HG02588 (cell line): ENCODE measurements at regions not wholly inside any gene's neighbourhood (a gene's known extent, or its start where the extent isn't known, plus 50 kb on each side); places are given as distances from the start of the nearest gene placed in this dataset.

Experiments
- ATAC-seq: cut with Tn5 transposase; IDR thresholded peaks from one replicate; pipeline ENCODE4 v1.9.1; 2021; ENCODE audit warnings: mild to moderate bottlenecking, moderate library complexity; ENCODE audit not compliant: unreplicated experiment

GRCh38 chr10:23869548-23869947, 339.4 kb upstream of the KIAA1217 start:
- no peak for ATAC-seq

- no peak for ATAC-seq
These were observed 338.9 kb upstream of the KIAA1217 start for GRCh38 chr10:23869996-23870395.

- ATAC-seq: no peak
These were observed 338.0 kb upstream of the KIAA1217 start for GRCh38 chr10:23870651-23871610.

- ATAC-seq: no peak
These were observed 336.6 kb upstream of the KIAA1217 start for GRCh38 chr10:23872290-23872689.

GRCh38 chr10:23877791-23878320, 331.1 kb upstream of the KIAA1217 start:
- ATAC-seq: no peak

GRCh38 chr10:23884670-23885069, 324.3 kb upstream of the KIAA1217 start:
- ATAC-seq: no peak

GRCh38 chr10:23885853-23886252, 323.1 kb upstream of the KIAA1217 start:
- ATAC-seq: no peak

- no peak for ATAC-seq
These were observed 322.6 kb upstream of the KIAA1217 start for GRCh38 chr10:23886355-23886754.

GRCh38 chr10:23891301-23891700, 317.6 kb upstream of the KIAA1217 start:
- no peak for ATAC-seq

- no peak for ATAC-seq
These were observed 316.6 kb upstream of the KIAA1217 start for GRCh38 chr10:23892296-23892695.

- ATAC-seq: no peak
These were observed 311.7 kb upstream of the KIAA1217 start for GRCh38 chr10:23897267-23897666.

- no peak for ATAC-seq
These were observed 311.1 kb upstream of the KIAA1217 start for GRCh38 chr10:23897861-23898260.

- ATAC-seq: no peak
These were observed 309.8 kb upstream of the KIAA1217 start for GRCh38 chr10:23899166-23899565.

- ATAC-seq: no peak
These were observed 298.6 kb upstream of the KIAA1217 start for GRCh38 chr10:23910291-23910690.

- no peak for ATAC-seq
These were observed 296.0 kb upstream of the KIAA1217 start for GRCh38 chr10:23912884-23913404.

GRCh38 chr10:23914641-23915040, 294.3 kb upstream of the KIAA1217 start:
- ATAC-seq: no peak

- no peak for ATAC-seq
These were observed 291.6 kb upstream of the KIAA1217 start for GRCh38 chr10:23917251-23917840.

- no peak for ATAC-seq
These were observed 290.7 kb upstream of the KIAA1217 start for GRCh38 chr10:23918090-23918723.

GRCh38 chr10:23918839-23919238, 290.1 kb upstream of the KIAA1217 start:
- peak; percentile 51 for ATAC-seq

- no peak for ATAC-seq
These were observed 281.2 kb upstream of the KIAA1217 start for GRCh38 chr10:23927576-23928325.
